ENCODE measurements at regions not wholly inside any gene's neighbourhood (a gene's known extent, or its start where the extent isn't known, plus 50 kb on each side); places are given as distances from the start of the nearest gene placed in this dataset.

- no peak for DNase-seq (ENCODE audit: low spot score)
Observed at GRCh38 chr11:129266536-129266935, 74.4 kb upstream of the ARHGAP32 start.

DNA sequence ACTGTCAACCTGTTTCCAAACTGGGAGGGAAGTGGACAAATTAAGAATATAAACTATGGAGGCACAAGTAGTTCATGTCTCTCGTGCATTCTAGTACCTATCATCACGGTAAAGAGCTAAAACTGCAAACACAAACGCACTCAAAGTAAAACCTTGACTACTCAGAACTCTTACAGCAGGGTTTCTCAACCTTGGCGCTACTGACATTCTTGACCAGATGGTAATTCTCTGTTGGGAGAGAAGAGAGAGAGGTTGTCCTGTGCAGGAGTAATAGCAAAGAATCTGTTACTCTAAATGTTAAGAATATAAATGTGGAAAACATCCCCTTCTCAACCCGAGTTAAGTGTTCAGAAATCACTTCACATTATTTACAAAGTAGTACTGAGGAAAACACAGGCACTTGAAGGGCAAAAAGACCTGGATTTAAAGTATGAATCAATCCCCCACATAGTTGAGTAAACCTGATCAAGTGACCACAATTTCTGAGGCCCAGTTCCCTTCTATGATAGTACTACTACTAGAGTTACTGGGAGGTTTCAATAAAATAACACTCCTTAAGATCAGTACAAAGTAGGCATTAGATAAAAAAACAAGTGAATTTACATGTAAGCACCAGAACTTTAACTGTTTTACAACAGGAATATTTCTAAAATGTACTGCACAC, 73.1 kb upstream of the ARHGAP32 start:
- no peak for DNase-seq (ENCODE audit: low spot score)

GRCh38 chr11:129264114-129264513, 72.0 kb upstream of the ARHGAP32 start:
- DNase-seq (ENCODE audit: low spot score), result no peak

DNA sequence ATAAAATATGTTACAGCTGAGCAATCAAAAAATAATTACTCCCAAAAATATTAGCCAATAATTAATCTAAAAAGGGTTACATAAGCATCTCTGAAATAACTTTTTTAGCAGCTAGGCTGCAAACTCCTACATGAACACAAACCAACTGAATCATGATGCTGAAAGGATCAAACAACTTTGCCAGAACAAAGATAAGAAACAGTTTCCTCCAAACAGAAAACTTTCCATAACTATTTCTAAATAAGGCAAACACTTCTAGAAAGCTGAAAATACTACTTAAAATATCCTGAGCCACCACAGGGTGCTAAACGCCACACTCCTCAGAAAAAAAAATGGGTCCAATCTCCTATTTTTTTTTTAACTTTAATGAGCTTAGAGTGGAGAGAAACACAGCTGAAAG, 68.6 kb upstream of the ARHGAP32 start:
- no peak for DNase-seq (ENCODE audit: low spot score)

GRCh38 chr11:129259931-129260348, 67.8 kb upstream of the ARHGAP32 start:
- DNase-seq (ENCODE audit: low spot score), result no peak

DNA sequence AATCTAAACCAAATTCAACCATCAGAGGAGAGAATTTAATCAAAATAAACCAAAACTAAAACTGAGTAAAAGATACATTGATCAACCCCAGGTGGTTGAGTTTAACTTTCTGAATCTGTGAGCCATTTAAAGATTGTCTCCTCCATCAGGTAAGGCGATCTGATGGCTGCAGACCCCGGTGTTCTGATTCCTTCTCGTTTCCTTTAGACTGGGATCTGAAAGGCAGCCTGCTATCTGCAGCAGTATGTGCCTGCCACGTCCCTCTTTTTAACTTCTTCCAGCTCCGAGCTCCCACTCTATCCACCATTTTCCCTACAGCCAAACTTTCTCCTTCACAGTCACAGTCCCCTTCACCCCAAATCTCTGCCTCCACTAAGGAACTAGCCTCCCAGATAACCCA, 66.1 kb upstream of the ARHGAP32 start:
- DNase-seq (ENCODE audit: low spot score), result no peak

DNA sequence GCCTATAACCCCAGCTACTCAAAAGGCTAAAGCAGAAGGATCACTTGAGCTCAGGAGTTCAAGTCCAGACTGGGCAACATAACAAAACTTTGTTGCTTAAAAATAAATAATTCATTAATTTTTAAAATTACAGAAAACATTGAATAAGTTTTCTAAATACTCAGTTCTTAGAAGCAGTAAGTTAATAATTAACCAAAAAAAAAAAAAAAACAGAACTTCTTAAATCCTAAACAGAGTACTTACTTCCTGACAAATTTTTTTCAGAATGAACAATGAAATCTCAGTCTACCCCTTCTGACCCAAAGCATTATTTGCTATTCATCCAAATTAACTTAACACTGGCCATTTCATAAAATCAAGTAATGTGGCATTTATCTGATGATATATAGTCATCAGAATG, 65.4 kb upstream of the ARHGAP32 start:
- no peak for DNase-seq (ENCODE audit: low spot score)

DNA sequence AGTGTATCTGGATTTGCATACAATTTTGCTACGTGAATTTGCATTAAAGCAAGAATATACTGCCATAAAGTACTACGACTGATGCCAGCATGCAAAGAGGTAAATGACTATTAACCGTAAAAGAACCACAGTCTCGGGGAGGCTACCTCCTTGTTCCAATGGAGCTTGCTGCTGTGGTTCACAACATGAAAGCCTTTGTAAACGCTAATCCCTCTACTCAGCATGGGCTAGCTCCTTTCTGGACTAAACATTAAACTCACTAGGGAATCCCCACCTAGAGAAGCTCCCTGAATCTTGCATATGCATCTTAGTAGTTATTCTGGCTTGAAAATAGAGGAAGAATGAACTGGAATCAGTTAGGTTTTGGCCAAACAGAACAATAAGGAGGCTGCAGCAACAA, 60.5 kb upstream of the ARHGAP32 start:
- DNase-seq (ENCODE audit: low spot score), result no peak

- no peak for DNase-seq (ENCODE audit: low spot score)
Observed at GRCh38 chr11:129251067-129251466, 58.9 kb upstream of the ARHGAP32 start.

GRCh38 chr11:129249923-129250322, 57.8 kb upstream of the ARHGAP32 start:
- no peak for DNase-seq (ENCODE audit: low spot score)

GRCh38 chr11:129249351-129249750, 57.2 kb upstream of the ARHGAP32 start:
- DNase-seq (ENCODE audit: low spot score), result no peak

DNA sequence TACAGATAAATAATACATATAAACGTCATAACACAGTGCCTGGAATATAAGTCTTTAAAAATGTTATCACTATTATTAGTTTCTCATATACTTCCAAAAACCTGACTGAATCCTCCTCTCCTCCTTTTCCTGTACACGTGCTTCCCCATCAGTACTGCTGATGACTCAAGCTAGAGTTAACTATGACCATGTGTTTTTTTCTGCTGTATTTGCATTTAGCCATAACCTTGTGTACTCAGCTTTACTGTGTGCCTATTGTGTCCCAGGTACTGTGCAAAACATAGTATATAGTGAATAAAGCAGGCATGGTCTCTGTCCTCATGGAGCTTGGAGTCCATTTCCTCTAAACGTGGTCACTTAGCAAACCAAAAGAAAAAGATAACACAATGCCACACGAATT, 56.5 kb upstream of the ARHGAP32 start:
- DNase-seq (ENCODE audit: low spot score), result no peak

DNA sequence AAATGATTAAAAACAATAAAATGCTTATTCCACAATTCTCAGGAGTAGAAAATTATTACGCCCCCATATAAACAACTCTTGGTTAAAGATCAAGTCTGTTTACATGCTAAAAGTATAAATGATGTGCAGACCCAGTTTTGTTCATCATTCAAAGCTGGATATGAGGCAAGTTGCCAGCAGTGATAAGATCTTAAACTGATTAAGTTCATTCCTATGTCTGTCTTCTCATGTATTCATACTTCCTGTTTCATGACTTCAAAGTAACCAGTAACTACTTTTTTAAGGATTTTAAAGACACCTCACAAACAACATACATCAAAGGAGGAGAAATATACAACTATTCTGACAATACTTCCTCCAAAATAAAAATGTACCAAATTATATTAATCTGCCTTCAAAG, 55.0 kb upstream of the ARHGAP32 start:
- DNase-seq (ENCODE audit: low spot score), result no peak

DNA sequence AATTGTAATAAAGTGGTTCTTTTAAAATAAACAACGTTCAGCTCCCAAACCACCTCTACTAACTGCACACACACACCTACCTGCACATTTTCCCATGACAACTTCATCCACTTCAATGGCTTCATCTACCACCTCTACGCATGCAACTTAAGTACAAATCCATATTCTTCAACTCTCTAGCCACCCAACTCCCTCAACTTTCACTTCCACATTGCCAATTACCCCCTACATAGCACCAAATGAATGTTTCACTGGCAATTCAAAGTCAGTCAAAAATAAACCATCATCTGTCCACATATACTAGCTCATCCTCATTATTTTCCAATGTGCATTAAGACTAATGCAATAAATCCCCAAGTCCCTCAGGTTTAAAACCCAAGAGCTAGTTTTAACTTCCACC, 50.7 kb upstream of the ARHGAP32 start:
- no peak for DNase-seq (ENCODE audit: low spot score)
